ENCODE measurements at regions not wholly inside any gene's neighbourhood (a gene's known extent, or its start where the extent isn't known, plus 50 kb on each side); places are given as distances from the start of the nearest gene placed in this dataset.

GRCh38 chr7:31432176-31432575, 81.7 kb upstream of the ITPRID1 start:
- ATAC-seq (ENCODE audit: poor library complexity) = no peak
- Histone ChIP-seq H3K36me3 (ENCODE audit: insufficient read depth, low read length) (no peaks in the 10 kb centered on the region), H3K27ac (ENCODE audit: low read depth in 1 of 2, low read length in 2 of 2) (no peak overlapping the region), H3K4me3 (ENCODE audit: low read length) (no peak overlapping the region), H3K4me1 (ENCODE audit: insufficient read depth, low read length) (no peaks in the 10 kb centered on the region), H3K9me3 (ENCODE audit: control insufficient read depth in 1 of 2, insufficient read depth in 1 of 2, low read length in 2 of 2) (no peaks in the 10 kb centered on the region), H3K27me3 (ENCODE audit: control insufficient read depth in 1 of 2, insufficient read depth in 2 of 2, low read length in 2 of 2) (no peaks in the 10 kb centered on the region)
- ChIA-PET POLR2A (no interaction called here), CTCF (no interaction called here)
- Mint-ChIP-seq H3K4me1 (ENCODE audit: low read depth) (no peaks in the 10 kb centered on the region), H3K4me3 (no peak overlapping the region), H3K36me3 (ENCODE audit: low read depth) (no peaks in the 10 kb centered on the region), H3K27ac (no peak overlapping the region), H3K9me3 (peaks cover 4% of the 10 kb centered on the region), H3K27me3 (no peaks in the 10 kb centered on the region)
- no peak for DNase-seq
- TF ChIP-seq, protein P1, sequence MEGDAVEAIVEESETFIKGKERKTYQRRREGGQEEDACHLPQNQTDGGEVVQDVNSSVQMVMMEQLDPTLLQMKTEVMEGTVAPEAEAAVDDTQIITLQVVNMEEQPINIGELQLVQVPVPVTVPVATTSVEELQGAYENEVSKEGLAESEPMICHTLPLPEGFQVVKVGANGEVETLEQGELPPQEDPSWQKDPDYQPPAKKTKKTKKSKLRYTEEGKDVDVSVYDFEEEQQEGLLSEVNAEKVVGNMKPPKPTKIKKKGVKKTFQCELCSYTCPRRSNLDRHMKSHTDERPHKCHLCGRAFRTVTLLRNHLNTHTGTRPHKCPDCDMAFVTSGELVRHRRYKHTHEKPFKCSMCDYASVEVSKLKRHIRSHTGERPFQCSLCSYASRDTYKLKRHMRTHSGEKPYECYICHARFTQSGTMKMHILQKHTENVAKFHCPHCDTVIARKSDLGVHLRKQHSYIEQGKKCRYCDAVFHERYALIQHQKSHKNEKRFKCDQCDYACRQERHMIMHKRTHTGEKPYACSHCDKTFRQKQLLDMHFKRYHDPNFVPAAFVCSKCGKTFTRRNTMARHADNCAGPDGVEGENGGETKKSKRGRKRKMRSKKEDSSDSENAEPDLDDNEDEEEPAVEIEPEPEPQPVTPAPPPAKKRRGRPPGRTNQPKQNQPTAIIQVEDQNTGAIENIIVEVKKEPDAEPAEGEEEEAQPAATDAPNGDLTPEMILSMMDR (IDR thresholded peaks at IDR 0.05) = no peak
- intact Hi-C loops (cut with DNase I, micrococcal nuclease) = no loop called here

DNA sequence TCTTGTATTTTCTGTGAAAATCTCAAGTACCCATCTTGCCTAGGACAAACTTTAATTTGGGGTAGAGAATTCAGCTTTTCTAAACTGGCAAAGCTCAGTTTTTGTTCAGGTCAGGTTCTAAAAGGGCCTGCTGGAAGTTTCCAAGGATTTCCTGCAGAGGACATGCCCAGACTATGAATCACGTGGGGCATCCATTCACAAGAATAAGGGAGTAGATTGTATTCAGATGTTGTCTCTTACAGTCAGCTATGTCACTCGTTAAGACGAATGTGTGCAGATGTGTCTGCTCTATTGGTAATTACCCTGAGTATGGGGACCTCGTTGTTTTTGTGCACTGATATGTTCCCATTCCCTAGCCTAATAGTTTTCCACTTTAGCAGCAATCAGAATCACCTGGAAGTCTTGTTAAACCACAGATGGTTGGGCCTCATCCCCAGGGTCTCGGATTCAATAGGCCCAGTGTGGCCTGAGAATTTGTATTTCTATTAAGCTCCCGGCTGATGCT, 81.0 kb upstream of the ITPRID1 start:
- Mint-ChIP-seq H3K36me3 (ENCODE audit: low read depth) (no peaks in the 10 kb centered on the region), H3K27me3 (no peaks in the 10 kb centered on the region), H3K9me3 (peaks cover 4% of the 10 kb centered on the region), H3K27ac (no peak overlapping the region), H3K4me1 (ENCODE audit: low read depth) (no peaks in the 10 kb centered on the region), H3K4me3 (no peak overlapping the region)
- ChIA-PET POLR2A (no interaction called here), CTCF (no interaction called here)
- ATAC-seq (ENCODE audit: poor library complexity) (no peak), DNase-seq (no peak)
- TF ChIP-seq, protein P1 (IDR thresholded peaks at IDR 0.05) = no peak
- Histone ChIP-seq H3K27ac (ENCODE audit: low read depth in 1 of 2, low read length in 2 of 2) (no peak overlapping the region), H3K4me1 (ENCODE audit: insufficient read depth, low read length) (no peaks in the 10 kb centered on the region), H3K27me3 (ENCODE audit: control insufficient read depth in 1 of 2, insufficient read depth in 2 of 2, low read length in 2 of 2) (no peaks in the 10 kb centered on the region), H3K4me3 (ENCODE audit: low read length) (no peak overlapping the region), H3K9me3 (ENCODE audit: control insufficient read depth in 1 of 2, insufficient read depth in 1 of 2, low read length in 2 of 2) (no peaks in the 10 kb centered on the region), H3K36me3 (ENCODE audit: insufficient read depth, low read length) (no peaks in the 10 kb centered on the region)
- intact Hi-C loops (cut with DNase I, micrococcal nuclease) = no loop called here

GRCh38 chr7:31437250-31437865, 76.5 kb upstream of the ITPRID1 start:
- no peak overlapping the region for H3K27ac Mint-ChIP-seq
- intact Hi-C loops (cut with DNase I, micrococcal nuclease) = no loop called here
- no peak overlapping the region for H3K4me3 Mint-ChIP-seq
- TF ChIP-seq, protein P1 (IDR thresholded peaks at IDR 0.05) = no peak
- DNase-seq = no peak
- Histone ChIP-seq H3K4me1 (ENCODE audit: insufficient read depth, low read length) (no peaks in the 10 kb centered on the region), H3K27ac (ENCODE audit: low read depth in 1 of 2, low read length in 2 of 2) (no peak overlapping the region), H3K9me3 (ENCODE audit: control insufficient read depth in 1 of 2, insufficient read depth in 1 of 2, low read length in 2 of 2) (no peaks in the 10 kb centered on the region), H3K4me3 (ENCODE audit: low read length) (no peak overlapping the region), H3K36me3 (ENCODE audit: insufficient read depth, low read length) (no peaks in the 10 kb centered on the region), H3K27me3 (ENCODE audit: control insufficient read depth in 1 of 2, insufficient read depth in 2 of 2, low read length in 2 of 2) (no peaks in the 10 kb centered on the region)
- CTCF ChIA-PET = no interaction called here
- H3K36me3 Mint-ChIP-seq (ENCODE audit: low read depth) = no peaks in the 10 kb centered on the region
- POLR2A ChIA-PET = no interaction called here
- H3K4me1 Mint-ChIP-seq (ENCODE audit: low read depth) = no peaks in the 10 kb centered on the region
- ATAC-seq (ENCODE audit: poor library complexity) = no peak
- peaks cover 4% of the 10 kb centered on the region for H3K9me3 Mint-ChIP-seq
- peaks cover 4% of the 10 kb centered on the region for H3K27me3 Mint-ChIP-seq
